GM13977 (cell line): ENCODE measurements at regions not wholly inside any gene's neighbourhood (a gene's known extent, or its start where the extent isn't known, plus 50 kb on each side); places are given as distances from the start of the nearest gene placed in this dataset.
"Not testable (repeated sequence)": the region's sequence is repeated elsewhere in the genome, so short reads cannot be mapped to it uniquely, and the experiment has no call there.

ENCODE experiments used
- DNase-seq: peaks from one replicate; pipeline ENCODE4 v3.0.0; 2012; ENCODE audit warnings: low spot score
- CTCF ChIP-seq: IDR thresholded peaks from 2 replicates; pipeline ENCODE4 v1.5.1; 2012; ENCODE audit warnings: mild to moderate bottlenecking, control low read depth; ENCODE audit not compliant: insufficient read depth; ENCODE audit errors: extremely low read depth, missing control alignments
- in situ Hi-C: fragments of 300-500 bp; cut with MboI; formaldehyde crosslinking; loops from one replicate; pipeline ENCODE4 v1.12.0; 2022; ENCODE audit warnings: low sequenced_read_pairs, low pct_unique_long_range_greater_than_20kb, mixed read lengths, inconsistent platforms; ENCODE audit not compliant: unreplicated experiment

GRCh38 chr6:103722683-103723082 lies 1137.0 kb downstream of the HACE1 start:
- no peak for DNase-seq
- in situ Hi-C loops, result no loop called here
- no peak for TF ChIP-seq CTCF

DNA sequence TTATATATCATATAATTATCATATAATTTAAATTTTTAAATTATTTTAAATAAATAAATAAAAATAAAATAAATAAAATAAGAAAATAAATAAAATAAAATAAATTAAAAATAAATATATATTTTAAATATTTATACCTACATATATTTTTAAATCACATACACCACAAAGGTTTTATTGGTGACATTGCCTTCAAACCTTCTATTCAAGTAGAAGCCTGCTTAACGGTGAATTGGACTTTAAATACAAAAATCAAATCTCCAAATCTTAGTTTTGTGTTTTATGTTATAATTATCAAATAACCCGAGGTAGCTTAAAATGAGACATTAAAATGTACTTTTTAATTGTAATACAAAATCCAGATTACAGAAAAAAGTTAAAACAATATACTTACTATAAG lies 1137.8 kb downstream of the HACE1 start:
- DNase-seq, result no peak
- no peak for TF ChIP-seq CTCF
- in situ Hi-C loops, result no loop called here

GRCh38 chr6:103720393-103720792 lies 1139.3 kb downstream of the HACE1 start:
- TF ChIP-seq CTCF, result no peak
- in situ Hi-C loops, result no loop called here
- no peak for DNase-seq

- TF ChIP-seq CTCF, result no peak
- in situ Hi-C loops, result no loop called here
- no peak for DNase-seq
Observed at GRCh38 chr6:103719545-103719944, 1140.2 kb downstream of the HACE1 start.

GRCh38 chr6:103715269-103715668 lies 1144.5 kb downstream of the HACE1 start:
- no peak for TF ChIP-seq CTCF
- no peak for DNase-seq
- in situ Hi-C loops, result no loop called here

- DNase-seq, in situ Hi-C loops: not testable (repeated sequence)
Observed at GRCh38 chr6:103709236-103709635, 1150.5 kb downstream of the HACE1 start.

GRCh38 chr6:103707596-103708325 lies 1152.0 kb downstream of the HACE1 start:
- TF ChIP-seq CTCF, result no peak
- in situ Hi-C loops, result no loop called here
- peak; percentile 7 for DNase-seq
